ENCODE measurements at regions not wholly inside any gene's neighbourhood (a gene's known extent, or its start where the extent isn't known, plus 50 kb on each side); places are given as distances from the start of the nearest gene placed in this dataset.

DNA sequence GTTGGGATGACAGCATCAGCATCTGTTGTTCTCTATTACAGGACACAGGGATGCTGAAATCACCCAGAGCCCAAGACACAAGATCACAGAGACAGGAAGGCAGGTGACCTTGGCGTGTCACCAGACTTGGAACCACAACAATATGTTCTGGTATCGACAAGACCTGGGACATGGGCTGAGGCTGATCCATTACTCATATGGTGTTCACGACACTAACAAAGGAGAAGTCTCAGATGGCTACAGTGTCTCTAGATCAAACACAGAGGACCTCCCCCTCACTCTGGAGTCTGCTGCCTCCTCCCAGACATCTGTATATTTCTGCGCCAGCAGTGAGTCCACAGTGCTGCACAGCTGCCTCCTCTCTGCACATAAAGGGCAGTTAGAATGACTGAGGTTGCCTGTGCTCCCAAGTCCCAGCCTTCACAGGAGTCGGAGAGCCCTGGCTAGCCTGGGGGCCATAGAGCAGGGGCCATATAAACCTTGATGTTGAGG, 142.2 kb upstream of the PRSS58 start (continued):
- TF ChIP-seq NR1H2 (CRISPR knock-in tag; IDR thresholded peaks at IDR 0.05): no peak
- TF ChIP-seq ZNF232 (CRISPR knock-in tag; IDR thresholded peaks at IDR 0.05): no peak
- TF ChIP-seq, protein P1, sequence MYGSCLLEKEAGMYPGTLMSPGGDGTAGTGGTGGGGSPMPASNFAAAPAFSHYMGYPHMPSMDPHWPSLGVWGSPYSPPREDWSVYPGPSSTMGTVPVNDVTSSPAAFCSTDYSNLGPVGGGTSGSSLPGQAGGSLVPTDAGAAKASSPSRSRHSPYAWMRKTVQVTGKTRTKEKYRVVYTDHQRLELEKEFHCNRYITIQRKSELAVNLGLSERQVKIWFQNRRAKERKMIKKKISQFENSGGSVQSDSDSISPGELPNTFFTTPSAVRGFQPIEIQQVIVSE (CRISPR knock-in tag; IDR thresholded peaks at IDR 0.05; ENCODE audit: borderline replicate concordance): no peak
- TF ChIP-seq, protein P2, sequence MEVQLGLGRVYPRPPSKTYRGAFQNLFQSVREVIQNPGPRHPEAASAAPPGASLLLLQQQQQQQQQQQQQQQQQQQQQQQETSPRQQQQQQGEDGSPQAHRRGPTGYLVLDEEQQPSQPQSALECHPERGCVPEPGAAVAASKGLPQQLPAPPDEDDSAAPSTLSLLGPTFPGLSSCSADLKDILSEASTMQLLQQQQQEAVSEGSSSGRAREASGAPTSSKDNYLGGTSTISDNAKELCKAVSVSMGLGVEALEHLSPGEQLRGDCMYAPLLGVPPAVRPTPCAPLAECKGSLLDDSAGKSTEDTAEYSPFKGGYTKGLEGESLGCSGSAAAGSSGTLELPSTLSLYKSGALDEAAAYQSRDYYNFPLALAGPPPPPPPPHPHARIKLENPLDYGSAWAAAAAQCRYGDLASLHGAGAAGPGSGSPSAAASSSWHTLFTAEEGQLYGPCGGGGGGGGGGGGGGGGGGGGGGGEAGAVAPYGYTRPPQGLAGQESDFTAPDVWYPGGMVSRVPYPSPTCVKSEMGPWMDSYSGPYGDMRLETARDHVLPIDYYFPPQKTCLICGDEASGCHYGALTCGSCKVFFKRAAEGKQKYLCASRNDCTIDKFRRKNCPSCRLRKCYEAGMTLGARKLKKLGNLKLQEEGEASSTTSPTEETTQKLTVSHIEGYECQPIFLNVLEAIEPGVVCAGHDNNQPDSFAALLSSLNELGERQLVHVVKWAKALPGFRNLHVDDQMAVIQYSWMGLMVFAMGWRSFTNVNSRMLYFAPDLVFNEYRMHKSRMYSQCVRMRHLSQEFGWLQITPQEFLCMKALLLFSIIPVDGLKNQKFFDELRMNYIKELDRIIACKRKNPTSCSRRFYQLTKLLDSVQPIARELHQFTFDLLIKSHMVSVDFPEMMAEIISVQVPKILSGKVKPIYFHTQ (CRISPR knock-in tag; IDR thresholded peaks at IDR 0.05): no peak
- no peak for TF ChIP-seq FOXJ3 (CRISPR knock-in tag; IDR thresholded peaks at IDR 0.05; ENCODE audit: borderline replicate concordance)

DNA sequence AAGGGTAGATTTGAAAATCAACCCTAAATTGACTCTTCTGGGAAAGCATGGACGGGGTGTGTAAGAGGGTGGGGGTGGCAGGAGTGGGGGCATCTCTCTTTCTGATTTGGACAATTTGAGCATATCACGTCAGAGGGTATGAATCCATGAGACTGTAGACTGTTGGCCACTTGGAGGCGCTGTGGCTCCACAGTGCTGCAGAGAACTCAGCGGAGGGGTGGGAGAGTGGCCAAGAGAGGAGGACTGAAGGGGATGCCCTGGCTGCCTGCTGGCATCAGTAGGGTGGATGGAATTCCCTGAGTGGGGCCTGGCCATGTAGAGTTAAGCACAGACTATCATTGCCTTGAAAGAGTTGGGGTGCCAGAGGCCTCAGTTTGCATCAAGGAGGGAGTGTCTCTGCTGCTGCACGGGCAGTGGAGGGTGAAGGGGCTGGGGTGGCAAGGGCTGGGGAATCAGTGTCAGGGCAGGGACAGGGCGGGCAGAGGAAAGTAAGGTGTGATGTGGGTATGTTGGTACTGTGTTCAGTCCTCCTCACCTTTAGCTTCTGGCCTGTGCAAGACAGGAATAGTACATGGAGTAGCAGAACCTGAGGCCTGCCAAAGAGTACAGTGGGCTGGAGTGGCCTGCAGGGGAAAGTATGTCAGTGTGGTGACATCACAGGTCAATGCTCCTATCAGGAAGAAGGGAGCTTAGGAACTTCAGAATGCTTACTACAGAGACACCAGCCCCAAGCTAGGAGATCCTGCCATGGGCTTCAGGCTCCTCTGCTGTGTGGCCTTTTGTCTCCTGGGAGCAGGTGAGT, 133.5 kb upstream of the PRSS58 start:
- ATAC-seq (peak; percentile 96), DNase-seq (ENCODE audit: low spot score) (peak; percentile 88)
- TF ChIP-seq SP1 (CRISPR knock-in tag; conservative IDR thresholded peaks at IDR 0.05): 0 out of 2 replicates have a peak, but pooled peaks have one; percentile 18
- no peak for TF ChIP-seq GABPB1 (CRISPR knock-in tag; IDR thresholded peaks at IDR 0.05)
- TF ChIP-seq, protein P3, sequence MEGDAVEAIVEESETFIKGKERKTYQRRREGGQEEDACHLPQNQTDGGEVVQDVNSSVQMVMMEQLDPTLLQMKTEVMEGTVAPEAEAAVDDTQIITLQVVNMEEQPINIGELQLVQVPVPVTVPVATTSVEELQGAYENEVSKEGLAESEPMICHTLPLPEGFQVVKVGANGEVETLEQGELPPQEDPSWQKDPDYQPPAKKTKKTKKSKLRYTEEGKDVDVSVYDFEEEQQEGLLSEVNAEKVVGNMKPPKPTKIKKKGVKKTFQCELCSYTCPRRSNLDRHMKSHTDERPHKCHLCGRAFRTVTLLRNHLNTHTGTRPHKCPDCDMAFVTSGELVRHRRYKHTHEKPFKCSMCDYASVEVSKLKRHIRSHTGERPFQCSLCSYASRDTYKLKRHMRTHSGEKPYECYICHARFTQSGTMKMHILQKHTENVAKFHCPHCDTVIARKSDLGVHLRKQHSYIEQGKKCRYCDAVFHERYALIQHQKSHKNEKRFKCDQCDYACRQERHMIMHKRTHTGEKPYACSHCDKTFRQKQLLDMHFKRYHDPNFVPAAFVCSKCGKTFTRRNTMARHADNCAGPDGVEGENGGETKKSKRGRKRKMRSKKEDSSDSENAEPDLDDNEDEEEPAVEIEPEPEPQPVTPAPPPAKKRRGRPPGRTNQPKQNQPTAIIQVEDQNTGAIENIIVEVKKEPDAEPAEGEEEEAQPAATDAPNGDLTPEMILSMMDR (IDR thresholded peaks at IDR 0.05): peak; percentile 71
- TF ChIP-seq, protein P4, sequence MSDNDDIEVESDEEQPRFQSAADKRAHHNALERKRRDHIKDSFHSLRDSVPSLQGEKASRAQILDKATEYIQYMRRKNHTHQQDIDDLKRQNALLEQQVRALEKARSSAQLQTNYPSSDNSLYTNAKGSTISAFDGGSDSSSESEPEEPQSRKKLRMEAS (CRISPR knock-in tag; IDR thresholded peaks at IDR 0.05): no peak
- TF ChIP-seq NFE2L1 (CRISPR knock-in tag; IDR thresholded peaks at IDR 0.05): no peak
- TF ChIP-seq FOXP1 (CRISPR knock-in tag; IDR thresholded peaks at IDR 0.05; ENCODE audit: borderline replicate concordance): 0 out of 2 replicates have a peak, but pooled peaks have one; percentile 26
- TF ChIP-seq ZNF671 (CRISPR knock-in tag; IDR thresholded peaks at IDR 0.05): no peak
- H3K27me3 Mint-ChIP-seq (ENCODE audit: low read depth): no peaks in the 10 kb centered on the region; the same call in 1 of the 2 replicates
- no peak overlapping the region for H3K4me3 Mint-ChIP-seq
- peaks cover 8% of the 10 kb centered on the region for H3K4me1 Mint-ChIP-seq
- POLR2A ChIA-PET: no interaction called here
- CTCF ChIA-PET: interaction anchor here (0.6 to 2.1 kb wide), 25 partner anchors 8 to 1583 kb away, joined by 3 to 14 read pairs (median 4); no protein-coding TSS in a partner anchor
- no peaks in the 10 kb centered on the region for H3K9me3 Mint-ChIP-seq
- 0 out of 2 replicates have a peak overlapping the region, but pooled peaks have one; percentile 28 for H3K27ac Mint-ChIP-seq
- H3K36me3 Mint-ChIP-seq: no peaks in the 10 kb centered on the region

DNA sequence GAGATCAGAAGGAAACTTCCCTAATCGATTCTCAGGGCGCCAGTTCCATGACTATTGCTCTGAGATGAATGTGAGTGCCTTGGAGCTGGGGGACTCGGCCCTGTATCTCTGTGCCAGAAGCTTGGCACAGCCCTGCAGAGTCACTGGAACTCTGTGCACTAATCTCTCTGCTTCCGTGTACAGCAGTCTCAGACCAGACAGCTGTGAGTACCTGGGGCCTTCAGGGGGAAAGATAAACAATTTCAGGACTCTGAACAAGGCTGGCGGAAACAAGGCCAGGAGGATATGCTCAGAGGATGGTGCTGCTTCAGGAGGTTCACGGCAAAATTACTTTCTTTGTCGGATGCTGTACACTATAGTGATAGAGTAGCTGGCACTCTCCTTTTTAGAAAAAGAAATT, 131.7 kb upstream of the PRSS58 start:
- Mint-ChIP-seq H3K27ac (no peak overlapping the region), H3K4me1 (peaks cover 10% of the 10 kb centered on the region), H3K36me3 (no peaks in the 10 kb centered on the region), H3K27me3 (ENCODE audit: low read depth) (no peaks in the 10 kb centered on the region; the same call in 1 of the 2 replicates), H3K9me3 (no peaks in the 10 kb centered on the region), H3K4me3 (no peak overlapping the region)
- CTCF ChIA-PET: interaction anchor here (0.9 to 1.4 kb wide), 3 partner anchors 14 to 66 kb away, joined by 3 to 4 read pairs (median 4); no protein-coding TSS in a partner anchor
- ATAC-seq (no peak), DNase-seq (ENCODE audit: low spot score) (no peak)
- POLR2A ChIA-PET: no interaction called here
- TF ChIP-seq, protein P1 (CRISPR knock-in tag; IDR thresholded peaks at IDR 0.05; ENCODE audit: borderline replicate concordance): no peak
- no peak for TF ChIP-seq TEAD4 (CRISPR knock-in tag; IDR thresholded peaks at IDR 0.05)
- TF ChIP-seq, protein P5, sequence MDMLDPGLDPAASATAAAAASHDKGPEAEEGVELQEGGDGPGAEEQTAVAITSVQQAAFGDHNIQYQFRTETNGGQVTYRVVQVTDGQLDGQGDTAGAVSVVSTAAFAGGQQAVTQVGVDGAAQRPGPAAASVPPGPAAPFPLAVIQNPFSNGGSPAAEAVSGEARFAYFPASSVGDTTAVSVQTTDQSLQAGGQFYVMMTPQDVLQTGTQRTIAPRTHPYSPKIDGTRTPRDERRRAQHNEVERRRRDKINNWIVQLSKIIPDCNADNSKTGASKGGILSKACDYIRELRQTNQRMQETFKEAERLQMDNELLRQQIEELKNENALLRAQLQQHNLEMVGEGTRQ (CRISPR knock-in tag; IDR thresholded peaks at IDR 0.05): no peak
- TF ChIP-seq, protein P6, sequence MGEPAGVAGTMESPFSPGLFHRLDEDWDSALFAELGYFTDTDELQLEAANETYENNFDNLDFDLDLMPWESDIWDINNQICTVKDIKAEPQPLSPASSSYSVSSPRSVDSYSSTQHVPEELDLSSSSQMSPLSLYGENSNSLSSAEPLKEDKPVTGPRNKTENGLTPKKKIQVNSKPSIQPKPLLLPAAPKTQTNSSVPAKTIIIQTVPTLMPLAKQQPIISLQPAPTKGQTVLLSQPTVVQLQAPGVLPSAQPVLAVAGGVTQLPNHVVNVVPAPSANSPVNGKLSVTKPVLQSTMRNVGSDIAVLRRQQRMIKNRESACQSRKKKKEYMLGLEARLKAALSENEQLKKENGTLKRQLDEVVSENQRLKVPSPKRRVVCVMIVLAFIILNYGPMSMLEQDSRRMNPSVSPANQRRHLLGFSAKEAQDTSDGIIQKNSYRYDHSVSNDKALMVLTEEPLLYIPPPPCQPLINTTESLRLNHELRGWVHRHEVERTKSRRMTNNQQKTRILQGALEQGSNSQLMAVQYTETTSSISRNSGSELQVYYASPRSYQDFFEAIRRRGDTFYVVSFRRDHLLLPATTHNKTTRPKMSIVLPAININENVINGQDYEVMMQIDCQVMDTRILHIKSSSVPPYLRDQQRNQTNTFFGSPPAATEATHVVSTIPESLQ (CRISPR knock-in tag; IDR thresholded peaks at IDR 0.05): no peak
- TF ChIP-seq, protein P7, sequence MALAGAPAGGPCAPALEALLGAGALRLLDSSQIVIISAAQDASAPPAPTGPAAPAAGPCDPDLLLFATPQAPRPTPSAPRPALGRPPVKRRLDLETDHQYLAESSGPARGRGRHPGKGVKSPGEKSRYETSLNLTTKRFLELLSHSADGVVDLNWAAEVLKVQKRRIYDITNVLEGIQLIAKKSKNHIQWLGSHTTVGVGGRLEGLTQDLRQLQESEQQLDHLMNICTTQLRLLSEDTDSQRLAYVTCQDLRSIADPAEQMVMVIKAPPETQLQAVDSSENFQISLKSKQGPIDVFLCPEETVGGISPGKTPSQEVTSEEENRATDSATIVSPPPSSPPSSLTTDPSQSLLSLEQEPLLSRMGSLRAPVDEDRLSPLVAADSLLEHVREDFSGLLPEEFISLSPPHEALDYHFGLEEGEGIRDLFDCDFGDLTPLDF (CRISPR knock-in tag; IDR thresholded peaks at IDR 0.05): no peak
- no peak for TF ChIP-seq ZNF317 (CRISPR knock-in tag; IDR thresholded peaks at IDR 0.05; ENCODE audit: borderline replicate concordance, low read depth)
